MM.1S (cell line): ENCODE measurements at regions not wholly inside any gene's neighbourhood (a gene's known extent, or its start where the extent isn't known, plus 50 kb on each side); places are given as distances from the start of the nearest gene placed in this dataset.
"Not testable (repeated sequence)": the region's sequence is repeated elsewhere in the genome, so short reads cannot be mapped to it uniquely, and the experiment has no call there.

ENCODE experiments used
- DNase-seq: peaks from one replicate; pipeline ENCODE4 v3.0.0-alpha.2; 2015
- H2AFZ ChIP-seq: fragments of 300-600 bp; sonication (generic); 2 replicates; pipeline ENCODE4 v1.6.0; 2016; ENCODE audit warnings: antibody characterized with exemption, low read length
- H3F3A ChIP-seq: fragments of 300-600 bp; sonication (generic); 2 replicates; pipeline ENCODE4 v1.6.1; 2016; ENCODE audit warnings: mild to moderate bottlenecking, antibody characterized with exemption, low read length, moderate library complexity, mixed read lengths; ENCODE audit not compliant: insufficient read depth
- H3K27ac ChIP-seq: fragments of 300-600 bp; sonication (generic); 2 replicates; pipeline ENCODE4 v1.5.1; 2016; ENCODE audit warnings: mild to moderate bottlenecking, low read length
- H3K27me3 ChIP-seq: fragments of 300-600 bp; sonication (generic); replicated peaks from 2 replicates; pipeline ENCODE4 v1.6.0; 2016; ENCODE audit warnings: low read length; ENCODE audit not compliant: insufficient read depth
- H3K36me3 ChIP-seq: fragments of 300-600 bp; sonication (generic); replicated peaks from 2 replicates; pipeline ENCODE4 v1.6.1; 2016; ENCODE audit warnings: mild to moderate bottlenecking, low read length, mixed read lengths; ENCODE audit not compliant: insufficient read depth
- H3K4me1 ChIP-seq: fragments of 300-600 bp; sonication (generic); 2 replicates; pipeline ENCODE4 v1.6.1; 2016; ENCODE audit warnings: low read length, mixed read lengths
- H3K4me2 ChIP-seq: fragments of 300-600 bp; sonication (generic); 2 replicates; pipeline ENCODE4 v1.6.0; 2016; ENCODE audit warnings: low read depth, low read length
- H3K4me3 ChIP-seq: fragments of 300-600 bp; sonication (generic); 2 replicates; pipeline ENCODE4 v1.5.1; 2016; ENCODE audit warnings: low read length, mixed read lengths
- H3K79me2 ChIP-seq: fragments of 300-600 bp; sonication (generic); 2 replicates; pipeline ENCODE4 v1.6.1; 2016; ENCODE audit warnings: mixed run types, low read length, mixed read lengths
- H3K9ac ChIP-seq: fragments of 300-600 bp; sonication (generic); 2 replicates; pipeline ENCODE4 v1.6.1; 2016; ENCODE audit warnings: low read length, mixed read lengths
- H3K9me2 ChIP-seq: fragments of 300-600 bp; sonication (generic); replicated peaks from 2 replicates; pipeline ENCODE4 v1.6.1; 2016; ENCODE audit warnings: mild to moderate bottlenecking, low read length, mixed read lengths; ENCODE audit not compliant: insufficient read depth
- H3K9me3 ChIP-seq: fragments of 300-600 bp; sonication (generic); replicated peaks from 2 replicates; pipeline ENCODE4 v1.6.1; 2016; ENCODE audit warnings: mild to moderate bottlenecking, low read length, mixed read lengths; ENCODE audit not compliant: insufficient read depth
- H4K20me1 ChIP-seq: fragments of 300-600 bp; sonication (generic); 2 replicates; pipeline ENCODE4 v1.6.1; 2016; ENCODE audit warnings: mild to moderate bottlenecking, low read length, moderate library complexity, mixed read lengths; ENCODE audit not compliant: insufficient read depth
- EZH2 ChIP-seq: fragments of 300-600 bp; sonication (generic); optimal IDR thresholded peaks from 2 replicates; pipeline ENCODE3; 2017; ENCODE audit warnings: low read depth, mild to moderate bottlenecking, antibody characterized with exemption, low read length, mixed read lengths
- EZH2phosphoT487 ChIP-seq: fragments of 300-600 bp; sonication (generic); IDR thresholded peaks from 2 replicates; pipeline ENCODE4 v1.6.1; 2018; ENCODE audit warnings: antibody characterized with exemption, low read length
- TF ChIP-seq, protein P1 (sequence below): fragments of 300-600 bp; sonication (generic); IDR thresholded peaks from 2 replicates; pipeline ENCODE4 v1.5.1; 2016; ENCODE audit warnings: antibody characterized with exemption, low read length, mixed read lengths

DNA sequence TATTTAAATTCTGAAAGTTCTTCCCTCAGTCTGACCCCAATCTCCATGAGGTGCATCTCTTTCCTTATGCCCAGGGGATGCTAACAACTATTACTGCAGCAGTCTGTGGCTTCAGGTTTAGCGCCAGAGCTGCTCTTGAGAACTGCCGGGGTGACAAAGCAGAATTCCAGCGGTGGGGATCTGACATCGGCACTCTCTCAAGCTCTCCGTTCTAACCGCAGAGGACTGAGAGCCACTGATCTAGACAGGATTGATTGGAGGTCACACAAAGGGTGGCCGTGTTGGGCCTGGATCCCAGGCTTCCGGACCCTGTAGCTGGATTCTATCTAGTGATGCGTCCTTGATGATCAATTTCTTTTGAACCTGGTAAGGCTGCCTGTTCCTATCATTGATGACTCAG is 155.6 kb upstream of the TMEM132C start:
- no peaks in the 10 kb centered on the region for H3K27me3 ChIP-seq
- H2AFZ ChIP-seq: no peak overlapping the region
- H3K9ac ChIP-seq: no peak overlapping the region
- TF ChIP-seq EZH2: no peak
- TF ChIP-seq EZH2phosphoT487: no peak
- TF ChIP-seq, protein P1, sequence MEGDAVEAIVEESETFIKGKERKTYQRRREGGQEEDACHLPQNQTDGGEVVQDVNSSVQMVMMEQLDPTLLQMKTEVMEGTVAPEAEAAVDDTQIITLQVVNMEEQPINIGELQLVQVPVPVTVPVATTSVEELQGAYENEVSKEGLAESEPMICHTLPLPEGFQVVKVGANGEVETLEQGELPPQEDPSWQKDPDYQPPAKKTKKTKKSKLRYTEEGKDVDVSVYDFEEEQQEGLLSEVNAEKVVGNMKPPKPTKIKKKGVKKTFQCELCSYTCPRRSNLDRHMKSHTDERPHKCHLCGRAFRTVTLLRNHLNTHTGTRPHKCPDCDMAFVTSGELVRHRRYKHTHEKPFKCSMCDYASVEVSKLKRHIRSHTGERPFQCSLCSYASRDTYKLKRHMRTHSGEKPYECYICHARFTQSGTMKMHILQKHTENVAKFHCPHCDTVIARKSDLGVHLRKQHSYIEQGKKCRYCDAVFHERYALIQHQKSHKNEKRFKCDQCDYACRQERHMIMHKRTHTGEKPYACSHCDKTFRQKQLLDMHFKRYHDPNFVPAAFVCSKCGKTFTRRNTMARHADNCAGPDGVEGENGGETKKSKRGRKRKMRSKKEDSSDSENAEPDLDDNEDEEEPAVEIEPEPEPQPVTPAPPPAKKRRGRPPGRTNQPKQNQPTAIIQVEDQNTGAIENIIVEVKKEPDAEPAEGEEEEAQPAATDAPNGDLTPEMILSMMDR: no peak
- no peak overlapping the region for H3K4me2 ChIP-seq
- H3K4me3 ChIP-seq: no peak overlapping the region
- no peak for DNase-seq
- no peaks in the 10 kb centered on the region for H3K4me1 ChIP-seq
- no peaks in the 10 kb centered on the region for H3K9me2 ChIP-seq
- H3K27ac ChIP-seq: no peak overlapping the region
- H3K79me2 ChIP-seq: no peaks in the 10 kb centered on the region
- no peaks in the 10 kb centered on the region for H3K9me3 ChIP-seq
- no peaks in the 10 kb centered on the region for H4K20me1 ChIP-seq
- no peaks in the 10 kb centered on the region for H3F3A ChIP-seq
- H3K36me3 ChIP-seq: no peaks in the 10 kb centered on the region

GRCh38 chr12:128111951-128112350 is 155.0 kb upstream of the TMEM132C start:
- Histone ChIP-seq H4K20me1 (no peaks in the 10 kb centered on the region), H3K27ac (no peak overlapping the region), H2AFZ (no peak overlapping the region), H3F3A (no peaks in the 10 kb centered on the region), H3K9me2 (no peaks in the 10 kb centered on the region), H3K36me3 (no peaks in the 10 kb centered on the region), H3K4me2 (no peak overlapping the region), H3K4me1 (no peaks in the 10 kb centered on the region), H3K4me3 (no peak overlapping the region), H3K9ac (no peak overlapping the region), H3K27me3 (no peaks in the 10 kb centered on the region), H3K79me2 (no peaks in the 10 kb centered on the region), H3K9me3 (no peaks in the 10 kb centered on the region)
- no peak for DNase-seq
- TF ChIP-seq, protein P1: no peak
- no peak for TF ChIP-seq EZH2
- TF ChIP-seq EZH2phosphoT487: no peak

- not testable (repeated sequence) for DNase-seq, H3K4me3 ChIP-seq, H3K9me2 ChIP-seq, H3K79me2 ChIP-seq, H4K20me1 ChIP-seq, H3K27me3 ChIP-seq, H2AFZ ChIP-seq, H3K4me1 ChIP-seq, H3K27ac ChIP-seq, H3K9me3 ChIP-seq, H3K36me3 ChIP-seq, H3F3A ChIP-seq, H3K9ac ChIP-seq, H3K4me2 ChIP-seq
These were observed 153.7 kb upstream of the TMEM132C start for GRCh38 chr12:128113250-128113649.

- Histone ChIP-seq H3K9me3 (no peaks in the 10 kb centered on the region), H3K9me2 (no peaks in the 10 kb centered on the region), H4K20me1 (no peaks in the 10 kb centered on the region), H2AFZ (no peak overlapping the region), H3K27ac (no peak overlapping the region), H3K79me2 (no peaks in the 10 kb centered on the region), H3K36me3 (no peaks in the 10 kb centered on the region), H3K4me1 (no peaks in the 10 kb centered on the region), H3K4me2 (no peak overlapping the region), H3K9ac (no peak overlapping the region), H3F3A (no peaks in the 10 kb centered on the region), H3K4me3 (no peak overlapping the region), H3K27me3 (no peaks in the 10 kb centered on the region)
- TF ChIP-seq, protein P1: no peak
- no peak for TF ChIP-seq EZH2phosphoT487
- no peak for TF ChIP-seq EZH2
- DNase-seq: no peak
These were observed 152.5 kb upstream of the TMEM132C start for GRCh38 chr12:128114485-128114884.
